HL-60 (cell line): ENCODE measurements at regions not wholly inside any gene's neighbourhood (a gene's known extent, or its start where the extent isn't known, plus 50 kb on each side); places are given as distances from the start of the nearest gene placed in this dataset.

Experiments used
- DNase-seq, 2 experiments: peaks; one replicate each; pipeline ENCODE4 v3.0.0-alpha.2; 2010 to 2020; ENCODE audit warnings: low read depth in 1 of 2, low spot score in 1 of 2
- H3K27ac ChIP-seq: fragments of 250-450 bp; sonication (Bioruptor Pico); replicated peaks from 2 replicates; pipeline ENCODE4 v1.5.1; 2020; ENCODE audit warnings: mild to moderate bottlenecking, moderate library complexity
- H3K27me3 ChIP-seq: fragments of 250-450 bp; sonication (Bioruptor Pico); 2 replicates; pipeline ENCODE4 v1.5.1; 2021; ENCODE audit warnings: mild to moderate bottlenecking, moderate library complexity; ENCODE audit not compliant: insufficient read depth, poor library complexity, severe bottlenecking
- H3K4me3 ChIP-seq: replicated peaks from 2 replicates; pipeline ENCODE4 v1.5.1; 2011; ENCODE audit warnings: mild to moderate bottlenecking, control low read depth, low read length; ENCODE audit not compliant: insufficient read depth
- CTCF ChIP-seq: IDR thresholded peaks from one replicate; pipeline ENCODE4 v1.5.1; 2011; ENCODE audit warnings: low read length, control low read depth, inconsistent platforms; ENCODE audit not compliant: insufficient read depth
- GABPA ChIP-seq: IDR thresholded peaks from 2 replicates; pipeline ENCODE4 v1.6.1; 2012; ENCODE audit warnings: low read depth
- POLR2AphosphoS5 ChIP-seq: IDR thresholded peaks from 2 replicates; pipeline ENCODE4 v1.6.1; 2012; ENCODE audit warnings: low read depth
- REST ChIP-seq: IDR thresholded peaks from 2 replicates; pipeline ENCODE4 v1.6.1; 2012; ENCODE audit warnings: low read depth; ENCODE audit not compliant: insufficient replicate concordance
- SPI1 ChIP-seq: IDR thresholded peaks from 2 replicates; pipeline ENCODE4 v1.6.1; 2012; ENCODE audit warnings: low read depth, mild to moderate bottlenecking, borderline replicate concordance

GRCh38 chr16:80107900-80108299 is 432.9 kb upstream of the DYNLRB2 start:
- TF ChIP-seq GABPA (no peak), SPI1 (no peak), CTCF (no peak), POLR2AphosphoS5 (no peak), REST (no peak)
- H3K27me3 ChIP-seq = no peaks in the 10 kb centered on the region

GRCh38 chr16:80105751-80106150 is 435.0 kb upstream of the DYNLRB2 start:
- H3K27ac ChIP-seq = no peak overlapping the region
- no peaks in the 10 kb centered on the region for H3K27me3 ChIP-seq

More at GRCh38 chr16:80107900-80108299, 432.9 kb upstream of the DYNLRB2 start:
- Histone ChIP-seq H3K4me3 (no peak overlapping the region), H3K27ac (no peak overlapping the region)
- DNase-seq = no peak

GRCh38 chr16:80105160-80105559 is 435.6 kb upstream of the DYNLRB2 start:
- DNase-seq = no peak
- Histone ChIP-seq H3K27me3 (no peaks in the 10 kb centered on the region), H3K4me3 (no peak overlapping the region), H3K27ac (no peak overlapping the region)
- TF ChIP-seq POLR2AphosphoS5 (no peak), REST (no peak), SPI1 (no peak), CTCF (no peak), GABPA (no peak)

More at GRCh38 chr16:80105751-80106150, 435.0 kb upstream of the DYNLRB2 start:
- no peak overlapping the region for H3K4me3 ChIP-seq
- no peak for DNase-seq
- TF ChIP-seq CTCF (no peak), SPI1 (no peak), REST (no peak), GABPA (no peak), POLR2AphosphoS5 (no peak)
